Ascending aorta (tissue), 2 donors: ENCODE measurements at regions not wholly inside any gene's neighbourhood (a gene's known extent, or its start where the extent isn't known, plus 50 kb on each side); places are given as distances from the start of the nearest gene placed in this dataset.

Experiments
- DNase-seq, 2 donors: peaks; one replicate each; pipeline ENCODE4 v3.0.0-alpha.2; 2019; ENCODE audit warnings: low spot score in 2 of 2
- H3K27ac ChIP-seq, 2 donors: fragments of 200-600 bp; sonication (generic); one replicate each; pipeline ENCODE4 v1.5.1; 2016 to 2017; ENCODE audit warnings: mild to moderate bottlenecking in 1 of 2
- H3K27me3 ChIP-seq: fragments of 200-600 bp; sonication (generic); one replicate; pipeline ENCODE4 v1.5.1; 2017
- H3K36me3 ChIP-seq, 2 donors: fragments of 200-600 bp; sonication (generic); one replicate each; pipeline ENCODE4 v1.5.1; 2016
- H3K4me1 ChIP-seq, 2 donors: fragments of 200-600 bp; sonication (generic); one replicate each; pipeline ENCODE4 v1.5.1; 2016 to 2017; ENCODE audit warnings: mild to moderate bottlenecking in 1 of 2
- H3K4me3 ChIP-seq, 2 donors: fragments of 200-600 bp; sonication (generic); one replicate each; pipeline ENCODE4 v1.5.1; 2016 to 2017; ENCODE audit warnings: mild to moderate bottlenecking in 1 of 2
- H3K9me3 ChIP-seq, 2 donors: fragments of 200-600 bp; sonication (generic); one replicate each; pipeline ENCODE4 v1.5.1; 2016
- CTCF ChIP-seq, 3 experiments: fragments of 200-600 bp in 2 of 3; fragments of 450-650 bp in 1 of 3; sonication (generic) in 2 of 3; IDR thresholded peaks; one replicate each; pipeline ENCODE4 v1.5.1; 2016 to 2019; ENCODE audit warnings: antibody characterized with exemption in 3 of 3, mild to moderate bottlenecking in 1 of 3, moderate library complexity in 1 of 3
- intact Hi-C: fragments of 100-400 bp; cut with DNase I; formaldehyde crosslinking; loops from one replicate; pipeline ENCODE4 v1.15.1; 2023

- no peak for DNase-seq
- H3K9me3 ChIP-seq, result no peaks in the 10 kb centered on the region
- no peaks in the 10 kb centered on the region for H3K36me3 ChIP-seq
- no peak overlapping the region for H3K27ac ChIP-seq
- H3K27me3 ChIP-seq, result no peaks in the 10 kb centered on the region
- TF ChIP-seq CTCF (IDR thresholded peaks at IDR 0.05), result no peak
- intact Hi-C loops, result loop anchor here (5.0 kb wide), 1 partner anchor 117 kb away; no protein-coding TSS in a partner anchor
- no peaks in the 10 kb centered on the region for H3K4me1 ChIP-seq
- H3K4me3 ChIP-seq, result no peak overlapping the region
Observed at GRCh38 chr15:37765786-37766185, 168.7 kb upstream of the TMCO5A start.

GRCh38 chr15:37767841-37768455 lies 166.5 kb upstream of the TMCO5A start:
- Histone ChIP-seq H3K27me3 (no peaks in the 10 kb centered on the region), H3K4me1 (no peaks in the 10 kb centered on the region), H3K4me3 (no peak overlapping the region), H3K27ac (no peak overlapping the region), H3K36me3 (no peaks in the 10 kb centered on the region), H3K9me3 (no peaks in the 10 kb centered on the region)
- no peak for DNase-seq
- no peak for TF ChIP-seq CTCF (IDR thresholded peaks at IDR 0.05)
- intact Hi-C loops, result loop anchor here (5.0 kb wide), 1 partner anchor 114 kb away; no protein-coding TSS in a partner anchor

GRCh38 chr15:37771465-37771864 lies 163.0 kb upstream of the TMCO5A start:
- no peaks in the 10 kb centered on the region for H3K4me1 ChIP-seq
- no peak for DNase-seq
- TF ChIP-seq CTCF (IDR thresholded peaks at IDR 0.05), result no peak
- H3K9me3 ChIP-seq, result no peaks in the 10 kb centered on the region
- H3K4me3 ChIP-seq, result no peak overlapping the region
- no peaks in the 10 kb centered on the region for H3K36me3 ChIP-seq
- H3K27me3 ChIP-seq, result no peaks in the 10 kb centered on the region
- intact Hi-C loops, result no loop called here
- no peak overlapping the region for H3K27ac ChIP-seq

- TF ChIP-seq CTCF (IDR thresholded peaks at IDR 0.05), result no peak
- DNase-seq, result no peak
- intact Hi-C loops, result no loop called here
- H3K27ac ChIP-seq, result no peak overlapping the region
- peaks cover 0 to 3% of the 10 kb centered on the region in 2 donors for H3K9me3 ChIP-seq
- no peaks in the 10 kb centered on the region for H3K4me1 ChIP-seq
- no peaks in the 10 kb centered on the region for H3K36me3 ChIP-seq
- no peaks in the 10 kb centered on the region for H3K27me3 ChIP-seq
- H3K4me3 ChIP-seq, result no peak overlapping the region
Observed at GRCh38 chr15:37773111-37773860, 161.2 kb upstream of the TMCO5A start.

- H3K27ac ChIP-seq, result no peak overlapping the region
- TF ChIP-seq CTCF (IDR thresholded peaks at IDR 0.05), result no peak
- no peaks in the 10 kb centered on the region for H3K36me3 ChIP-seq
- no peak overlapping the region for H3K4me3 ChIP-seq
- H3K27me3 ChIP-seq, result no peaks in the 10 kb centered on the region
- no peaks in the 10 kb centered on the region for H3K4me1 ChIP-seq
- DNase-seq, result no peak
- peaks cover 0 to 3% of the 10 kb centered on the region in 2 donors for H3K9me3 ChIP-seq
- intact Hi-C loops, result no loop called here
Observed at GRCh38 chr15:37774961-37775360, 159.5 kb upstream of the TMCO5A start.
